ENCODE measurements at regions not wholly inside any gene's neighbourhood (a gene's known extent, or its start where the extent isn't known, plus 50 kb on each side); places are given as distances from the start of the nearest gene placed in this dataset.
"Not testable (repeated sequence)": the region's sequence is repeated elsewhere in the genome, so short reads cannot be mapped to it uniquely, and the experiment has no call there.

- not testable (repeated sequence) for H3K9me3 ChIP-seq (ENCODE audit: control insufficient read depth, low read length); H3K79me1 ChIP-seq (replicated peaks; ENCODE audit: low read length, poor library complexity, severe bottlenecking); H3K4ac ChIP-seq (ENCODE audit: low read depth in 1 of 2, low read length in 2 of 2); DNase-seq; H2AK5ac ChIP-seq (ENCODE audit: low read length, severe bottlenecking); H3K4me3 ChIP-seq (ENCODE audit: insufficient read depth in 1 of 2, low read depth in 1 of 2, low read length in 2 of 2); H3K27ac ChIP-seq (ENCODE audit: low read length, poor library complexity, severe bottlenecking); H2BK5ac ChIP-seq (ENCODE audit: low read depth, low read length, poor library complexity, severe bottlenecking); H2BK120ac ChIP-seq (ENCODE audit: low read depth, low read length); H3K4me1 ChIP-seq (ENCODE audit: control insufficient read depth, insufficient read depth, low read depth, low read length); H2AFZ ChIP-seq (ENCODE audit: low read depth, low read length); H3K14ac ChIP-seq (ENCODE audit: low read length in 2 of 2); H3K23ac ChIP-seq (ENCODE audit: low read length in 2 of 2); H4K91ac ChIP-seq (ENCODE audit: low read length); H2BK15ac ChIP-seq (ENCODE audit: low read depth, poor library complexity, severe bottlenecking); H2BK12ac ChIP-seq (ENCODE audit: low read length in 2 of 2); H4K8ac ChIP-seq (ENCODE audit: low read length); H3K27me3 ChIP-seq (ENCODE audit: control insufficient read depth in 1 of 2, insufficient read depth in 1 of 2, low read length in 2 of 2); H3K18ac ChIP-seq (ENCODE audit: low read depth in 1 of 2, low read length in 2 of 2); H3K4me2 ChIP-seq (ENCODE audit: low read length, poor library complexity, severe bottlenecking); H3K9ac ChIP-seq (ENCODE audit: low read length); H3K36me3 ChIP-seq (ENCODE audit: control insufficient read depth in 1 of 2, insufficient read depth in 2 of 2, low read depth in 1 of 2, low read length in 2 of 2)
- WGBS: 72% methylated on average over 15 of the region's 18 CpGs
These were observed 120.6 kb upstream of the TPTE start for GRCh38 chr21:10400622-10401361.

- not testable (repeated sequence) for H3K18ac ChIP-seq (ENCODE audit: low read depth in 1 of 2, low read length in 2 of 2); H2AK5ac ChIP-seq (ENCODE audit: low read length, severe bottlenecking); H3K36me3 ChIP-seq (ENCODE audit: control insufficient read depth in 1 of 2, insufficient read depth in 2 of 2, low read depth in 1 of 2, low read length in 2 of 2); H3K9me3 ChIP-seq (ENCODE audit: control insufficient read depth, low read length); H3K79me1 ChIP-seq (replicated peaks; ENCODE audit: low read length, poor library complexity, severe bottlenecking); H3K27me3 ChIP-seq (ENCODE audit: control insufficient read depth in 1 of 2, insufficient read depth in 1 of 2, low read length in 2 of 2); H3K9ac ChIP-seq (ENCODE audit: low read length); H2BK15ac ChIP-seq (ENCODE audit: low read depth, poor library complexity, severe bottlenecking); H3K23ac ChIP-seq (ENCODE audit: low read length in 2 of 2); H3K4me3 ChIP-seq (ENCODE audit: insufficient read depth in 1 of 2, low read depth in 1 of 2, low read length in 2 of 2); DNase-seq; H3K14ac ChIP-seq (ENCODE audit: low read length in 2 of 2); H2BK12ac ChIP-seq (ENCODE audit: low read length in 2 of 2); H3K4me2 ChIP-seq (ENCODE audit: low read length, poor library complexity, severe bottlenecking); H4K91ac ChIP-seq (ENCODE audit: low read length); H2AFZ ChIP-seq (ENCODE audit: low read depth, low read length); H4K8ac ChIP-seq (ENCODE audit: low read length); H3K4me1 ChIP-seq (ENCODE audit: control insufficient read depth, insufficient read depth, low read depth, low read length); H2BK120ac ChIP-seq (ENCODE audit: low read depth, low read length); H3K4ac ChIP-seq (ENCODE audit: low read depth in 1 of 2, low read length in 2 of 2); H3K27ac ChIP-seq (ENCODE audit: low read length, poor library complexity, severe bottlenecking); H2BK5ac ChIP-seq (ENCODE audit: low read depth, low read length, poor library complexity, severe bottlenecking)
- WGBS: 72% methylated on average over 5 of the region's 5 CpGs
These were observed 118.9 kb upstream of the TPTE start for GRCh38 chr21:10402461-10402860.

DNA sequence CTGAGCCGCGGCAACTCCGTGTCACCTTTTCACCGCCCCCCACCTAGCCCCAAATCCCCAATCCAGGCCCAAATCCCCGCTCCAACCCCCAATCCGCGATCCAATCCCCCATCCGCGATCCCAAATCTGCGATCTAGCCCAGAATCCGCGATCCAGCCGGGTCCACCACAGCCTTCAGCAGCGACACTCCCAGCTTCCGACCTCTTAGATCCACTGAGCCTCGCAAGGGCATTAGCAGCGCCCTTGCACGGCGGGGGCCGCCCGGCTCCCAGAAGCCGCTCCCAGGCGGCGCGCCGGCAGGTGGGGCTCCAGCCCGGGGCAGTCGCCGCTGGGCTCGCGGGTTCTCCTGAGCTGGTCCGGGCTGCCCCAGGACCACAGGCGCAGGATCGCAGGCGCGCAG is 116.1 kb upstream of the TPTE start:
- not testable (repeated sequence) for H2BK5ac ChIP-seq (ENCODE audit: low read depth, low read length, poor library complexity, severe bottlenecking); H3K9me3 ChIP-seq (ENCODE audit: control insufficient read depth, low read length); H3K4me2 ChIP-seq (ENCODE audit: low read length, poor library complexity, severe bottlenecking); H2BK15ac ChIP-seq (ENCODE audit: low read depth, poor library complexity, severe bottlenecking); H2BK12ac ChIP-seq (ENCODE audit: low read length in 2 of 2); H3K27ac ChIP-seq (ENCODE audit: low read length, poor library complexity, severe bottlenecking); H2AK5ac ChIP-seq (ENCODE audit: low read length, severe bottlenecking); H3K23ac ChIP-seq (ENCODE audit: low read length in 2 of 2); H3K79me1 ChIP-seq (replicated peaks; ENCODE audit: low read length, poor library complexity, severe bottlenecking); H4K8ac ChIP-seq (ENCODE audit: low read length); DNase-seq; H3K4ac ChIP-seq (ENCODE audit: low read depth in 1 of 2, low read length in 2 of 2); H3K36me3 ChIP-seq (ENCODE audit: control insufficient read depth in 1 of 2, insufficient read depth in 2 of 2, low read depth in 1 of 2, low read length in 2 of 2); H3K27me3 ChIP-seq (ENCODE audit: control insufficient read depth in 1 of 2, insufficient read depth in 1 of 2, low read length in 2 of 2); H2AFZ ChIP-seq (ENCODE audit: low read depth, low read length); H4K91ac ChIP-seq (ENCODE audit: low read length); H3K4me1 ChIP-seq (ENCODE audit: control insufficient read depth, insufficient read depth, low read depth, low read length); H3K14ac ChIP-seq (ENCODE audit: low read length in 2 of 2); H2BK120ac ChIP-seq (ENCODE audit: low read depth, low read length); H3K18ac ChIP-seq (ENCODE audit: low read depth in 1 of 2, low read length in 2 of 2); H3K9ac ChIP-seq (ENCODE audit: low read length); H3K4me3 ChIP-seq (ENCODE audit: insufficient read depth in 1 of 2, low read depth in 1 of 2, low read length in 2 of 2)
- 85% methylated on average over 28 of the region's 36 CpGs for WGBS

DNA sequence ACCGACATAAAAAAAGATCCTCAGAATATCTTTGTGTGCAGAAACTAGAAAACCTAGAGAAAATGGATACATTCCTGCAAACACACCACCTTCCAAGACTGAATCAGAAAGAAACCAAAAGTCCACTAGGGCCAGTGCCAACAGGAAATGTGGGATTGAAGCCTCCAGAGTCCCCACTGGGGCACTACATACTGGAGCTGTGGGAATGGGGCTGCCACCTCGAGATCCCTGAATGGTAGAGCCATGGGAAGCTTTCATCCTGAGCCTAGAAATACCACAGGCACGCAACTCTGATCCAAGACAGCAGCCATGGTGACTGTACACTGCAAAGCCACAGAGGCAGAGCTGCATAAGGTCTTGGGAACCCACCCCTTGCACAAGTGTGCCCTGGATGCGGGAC is 111.6 kb upstream of the TPTE start:
- H3K79me1 ChIP-seq (replicated peaks; ENCODE audit: low read length, poor library complexity, severe bottlenecking); H3K4ac ChIP-seq (ENCODE audit: low read depth in 1 of 2, low read length in 2 of 2); H3K4me2 ChIP-seq (ENCODE audit: low read length, poor library complexity, severe bottlenecking); H3K9me3 ChIP-seq (ENCODE audit: control insufficient read depth, low read length); H3K27me3 ChIP-seq (ENCODE audit: control insufficient read depth in 1 of 2, insufficient read depth in 1 of 2, low read length in 2 of 2); H3K23ac ChIP-seq (ENCODE audit: low read length in 2 of 2); H3K4me1 ChIP-seq (ENCODE audit: control insufficient read depth, insufficient read depth, low read depth, low read length); H2AK5ac ChIP-seq (ENCODE audit: low read length, severe bottlenecking); H3K36me3 ChIP-seq (ENCODE audit: control insufficient read depth in 1 of 2, insufficient read depth in 2 of 2, low read depth in 1 of 2, low read length in 2 of 2); H3K14ac ChIP-seq (ENCODE audit: low read length in 2 of 2); H3K27ac ChIP-seq (ENCODE audit: low read length, poor library complexity, severe bottlenecking); H3K4me3 ChIP-seq (ENCODE audit: insufficient read depth in 1 of 2, low read depth in 1 of 2, low read length in 2 of 2); DNase-seq; H2BK120ac ChIP-seq (ENCODE audit: low read depth, low read length); H4K91ac ChIP-seq (ENCODE audit: low read length); H2BK5ac ChIP-seq (ENCODE audit: low read depth, low read length, poor library complexity, severe bottlenecking); H2AFZ ChIP-seq (ENCODE audit: low read depth, low read length); H2BK12ac ChIP-seq (ENCODE audit: low read length in 2 of 2); H3K9ac ChIP-seq (ENCODE audit: low read length); H2BK15ac ChIP-seq (ENCODE audit: low read depth, poor library complexity, severe bottlenecking); H4K8ac ChIP-seq (ENCODE audit: low read length); H3K18ac ChIP-seq (ENCODE audit: low read depth in 1 of 2, low read length in 2 of 2): not testable (repeated sequence)
- 69% methylated on average over 2 of the region's 4 CpGs for WGBS

All from mesenchymal stem cell (in vitro differentiated cells and primary cell).